HG02588 (cell line): ENCODE measurements at regions not wholly inside any gene's neighbourhood (a gene's known extent, or its start where the extent isn't known, plus 50 kb on each side); places are given as distances from the start of the nearest gene placed in this dataset.

Experiments used
- ATAC-seq: cut with Tn5 transposase; IDR thresholded peaks from one replicate; pipeline ENCODE4 v1.9.1; 2021; ENCODE audit warnings: mild to moderate bottlenecking, moderate library complexity; ENCODE audit not compliant: unreplicated experiment

DNA sequence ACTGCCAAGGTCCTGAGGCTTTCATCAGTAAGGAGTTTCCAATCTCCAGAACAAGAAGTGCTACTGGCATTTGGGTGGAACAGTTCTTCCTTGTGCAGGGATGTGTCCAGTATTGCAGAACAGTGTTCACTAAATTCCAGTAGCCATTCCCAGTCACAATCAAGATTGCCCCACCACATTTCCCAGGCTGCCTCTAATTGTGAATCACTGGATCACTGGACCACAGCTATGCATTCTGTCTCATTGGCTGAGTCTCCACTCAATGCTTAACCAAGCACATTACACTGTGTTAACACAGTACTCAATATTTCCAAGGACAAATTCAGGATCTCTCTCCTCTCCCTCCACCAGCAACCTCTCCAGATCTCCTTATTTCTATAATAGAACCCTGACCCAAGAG is 160.2 kb upstream of the CCDC150 start:
- ATAC-seq, result no peak

- ATAC-seq, result no peak
These were observed 158.7 kb upstream of the CCDC150 start for GRCh38 chr2:196480653-196481323.

- no peak for ATAC-seq
These were observed 158.2 kb upstream of the CCDC150 start for GRCh38 chr2:196481324-196481697.

GRCh38 chr2:196482119-196483065 is 157.1 kb upstream of the CCDC150 start:
- no peak for ATAC-seq

DNA sequence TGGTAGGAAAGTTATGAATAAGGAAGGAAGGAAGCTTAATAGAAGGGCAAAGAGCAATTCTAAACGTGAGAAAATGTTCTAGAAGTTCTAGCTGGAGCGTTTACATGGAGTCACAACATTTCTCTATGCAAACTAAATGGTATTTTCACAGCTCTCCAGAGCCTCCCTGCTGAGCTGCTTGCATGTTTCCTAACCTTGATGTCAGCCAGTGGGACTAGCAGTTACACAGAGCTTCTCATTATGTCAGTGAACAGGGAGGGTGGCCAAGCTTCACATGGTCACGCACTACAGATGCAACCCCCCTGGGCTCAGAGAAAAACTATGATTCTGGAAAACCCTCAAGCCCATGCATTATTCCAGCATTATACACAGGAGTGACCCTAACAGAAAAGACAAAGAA is 153.4 kb upstream of the CCDC150 start:
- ATAC-seq, result no peak

DNA sequence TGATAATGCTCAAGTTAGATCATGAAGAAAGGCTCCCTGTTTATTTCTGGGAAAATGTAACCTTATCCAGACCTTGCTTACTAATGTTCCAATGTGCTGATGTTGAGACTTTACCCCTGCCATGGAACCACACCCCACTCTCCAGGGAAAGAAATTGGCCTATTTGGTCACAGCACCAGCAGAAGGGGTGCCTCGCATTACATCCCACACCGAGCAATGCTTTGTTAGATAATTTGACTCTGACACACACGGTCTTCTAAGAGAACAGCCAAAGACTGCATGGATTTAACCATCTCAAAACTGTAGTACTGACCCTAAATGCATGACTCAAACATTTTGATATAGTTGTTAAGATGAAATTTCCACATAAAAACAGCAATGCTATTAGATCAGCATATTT is 152.1 kb upstream of the CCDC150 start:
- ATAC-seq, result no peak

DNA sequence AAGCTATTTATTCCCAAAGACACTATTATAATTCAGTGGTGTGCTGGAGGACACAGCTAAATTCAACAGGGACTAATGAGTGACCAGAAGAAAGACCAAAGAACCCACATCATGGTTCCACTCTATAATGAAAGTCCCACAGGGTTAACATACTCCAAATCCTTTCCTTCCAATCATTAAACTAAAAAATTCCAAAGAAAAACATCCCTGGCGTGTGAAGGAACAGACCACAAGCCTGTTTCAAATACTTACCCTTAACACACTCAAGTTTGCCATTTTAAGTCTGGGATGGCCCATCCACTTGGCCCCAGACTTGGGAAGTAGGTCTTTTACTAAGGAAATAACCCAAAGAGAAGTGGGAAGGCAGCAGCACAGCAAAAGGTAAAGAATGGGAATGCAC is 150.1 kb upstream of the CCDC150 start:
- ATAC-seq, result no peak

DNA sequence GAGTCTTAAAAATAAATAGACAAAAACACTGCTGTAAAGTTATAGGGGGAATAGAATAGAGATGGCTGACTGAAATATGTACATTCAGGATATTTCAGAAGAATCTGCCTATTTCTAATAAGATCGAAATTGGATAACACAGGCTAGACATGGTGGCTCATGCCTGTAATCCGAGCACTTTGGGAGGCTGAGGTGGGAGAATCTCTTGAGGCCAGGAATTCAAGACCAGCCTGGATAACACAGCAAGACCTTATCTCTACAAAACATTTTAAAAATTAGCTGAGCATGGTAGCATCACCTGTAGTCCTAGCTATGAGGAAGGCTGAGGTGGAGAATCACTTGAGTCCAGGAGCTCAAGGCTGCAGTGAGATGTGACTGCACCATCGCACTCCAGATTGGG is 146.6 kb upstream of the CCDC150 start:
- no peak for ATAC-seq

DNA sequence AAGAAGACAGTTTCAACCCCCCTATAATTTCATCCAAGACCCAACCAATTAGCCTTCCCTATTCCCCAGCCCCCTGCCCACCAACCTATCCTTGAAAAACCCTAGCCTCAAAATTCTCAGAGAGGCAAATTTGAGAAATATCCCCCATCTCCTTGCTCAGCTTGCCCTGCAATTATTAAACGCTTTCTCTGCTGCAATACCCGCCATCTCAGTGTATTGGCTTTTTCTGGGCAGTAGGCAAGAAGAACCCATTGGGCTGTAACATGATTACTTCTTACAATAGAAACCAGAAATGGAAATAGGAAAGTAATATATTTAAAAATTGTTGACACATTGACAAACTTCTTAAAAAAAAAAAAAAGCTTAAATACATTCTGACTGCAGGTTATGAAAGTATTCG is 140.6 kb upstream of the CCDC150 start:
- ATAC-seq, result no peak

GRCh38 chr2:196499686-196500085 is 139.8 kb upstream of the CCDC150 start:
- ATAC-seq, result no peak

DNA sequence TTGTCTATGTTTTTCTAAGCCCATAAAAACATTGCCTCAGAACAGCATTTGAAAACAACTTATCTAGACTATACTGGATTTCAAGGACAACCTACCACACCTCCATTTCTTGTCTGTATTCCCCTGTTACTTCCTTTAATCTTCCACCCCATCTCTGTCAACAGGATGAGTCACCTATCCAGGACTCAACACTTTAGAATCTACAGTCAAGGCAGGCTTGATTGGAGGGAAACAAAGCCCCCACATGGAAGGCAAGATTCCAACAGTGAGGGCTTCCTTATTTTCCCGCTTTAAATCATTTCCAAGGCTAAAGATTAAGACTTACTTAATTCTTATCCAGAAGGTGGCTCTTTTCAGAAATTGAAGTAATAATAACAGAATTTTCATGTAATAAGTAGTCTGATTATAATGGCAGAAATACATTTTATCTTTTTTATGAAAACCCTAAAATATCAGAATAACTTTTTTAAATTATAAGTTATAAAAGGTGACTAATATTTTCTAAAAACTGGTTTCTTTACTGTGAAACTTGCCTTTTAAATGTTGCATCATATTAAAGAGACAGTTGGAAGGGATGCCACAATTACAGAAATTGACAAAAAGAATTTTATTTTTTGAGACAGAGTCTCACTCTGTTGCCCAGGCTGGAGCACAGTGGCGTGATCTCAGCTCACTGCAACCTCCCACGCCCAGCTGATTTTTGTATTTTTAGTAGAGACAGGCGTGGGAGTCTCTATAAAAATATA is 138.7 kb upstream of the CCDC150 start:
- no peak for ATAC-seq

DNA sequence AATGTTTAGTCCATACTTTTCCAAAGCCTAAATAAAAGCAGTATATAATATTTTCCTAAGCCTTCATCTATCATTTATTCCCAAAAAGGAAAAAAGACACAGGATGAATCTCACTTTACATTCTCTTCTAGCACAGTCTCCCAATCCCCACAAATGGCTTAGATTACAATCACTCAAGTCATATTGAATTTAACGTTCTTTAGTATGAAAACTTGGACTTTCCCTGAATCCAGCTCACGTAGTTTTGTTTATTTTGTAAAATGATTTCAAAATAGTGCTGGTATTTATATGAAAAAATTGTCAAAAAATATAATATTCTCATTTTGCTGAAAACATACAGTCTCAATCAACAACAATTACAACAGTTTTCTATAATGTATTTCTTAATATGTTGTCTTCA is 137.7 kb upstream of the CCDC150 start:
- ATAC-seq, result no peak

DNA sequence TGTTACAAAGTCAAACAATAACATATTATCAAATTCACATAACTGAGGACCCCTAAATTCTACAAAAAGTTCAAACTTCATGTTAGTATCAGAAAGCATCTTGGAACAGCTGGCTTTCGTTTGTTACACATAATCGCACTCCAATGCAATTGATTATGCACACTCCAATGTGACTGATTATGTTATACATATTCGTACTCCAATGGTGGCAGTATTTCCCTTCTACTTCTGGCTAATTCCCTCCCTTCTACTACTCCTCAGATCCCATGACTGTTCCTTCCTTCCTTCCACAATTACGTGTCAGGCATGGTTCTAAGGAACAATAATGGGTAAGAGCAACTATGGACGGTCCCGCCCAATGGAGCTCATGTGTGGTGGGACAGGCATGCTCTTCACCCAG is 137.1 kb upstream of the CCDC150 start:
- no peak for ATAC-seq

DNA sequence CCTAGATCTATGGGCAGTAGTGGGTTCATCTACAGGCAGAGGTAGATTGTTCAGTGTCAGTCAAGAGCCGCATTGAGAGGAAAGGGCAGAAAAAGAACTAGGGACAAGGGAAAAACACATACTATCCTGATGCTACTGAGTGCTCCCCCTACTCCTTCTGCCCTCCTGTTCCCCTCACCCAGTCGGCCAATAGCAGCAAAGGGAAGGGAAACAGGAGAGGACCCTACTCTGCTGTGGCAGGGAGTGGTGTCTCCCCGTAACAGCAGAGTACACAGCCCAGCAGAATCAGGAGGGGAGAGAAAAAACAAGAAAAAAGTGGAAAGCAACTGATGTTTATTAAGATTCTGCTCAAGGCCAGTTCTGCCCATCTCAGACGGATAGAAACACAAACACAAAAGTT is 136.1 kb upstream of the CCDC150 start:
- ATAC-seq, result no peak

GRCh38 chr2:196504788-196505187 is 134.7 kb upstream of the CCDC150 start:
- no peak for ATAC-seq

- no peak for ATAC-seq
These were observed 129.3 kb upstream of the CCDC150 start for GRCh38 chr2:196510246-196510645.

- ATAC-seq, result no peak
These were observed 128.0 kb upstream of the CCDC150 start for GRCh38 chr2:196511258-196512168.

GRCh38 chr2:196513796-196514526 is 125.6 kb upstream of the CCDC150 start:
- ATAC-seq, result no peak

DNA sequence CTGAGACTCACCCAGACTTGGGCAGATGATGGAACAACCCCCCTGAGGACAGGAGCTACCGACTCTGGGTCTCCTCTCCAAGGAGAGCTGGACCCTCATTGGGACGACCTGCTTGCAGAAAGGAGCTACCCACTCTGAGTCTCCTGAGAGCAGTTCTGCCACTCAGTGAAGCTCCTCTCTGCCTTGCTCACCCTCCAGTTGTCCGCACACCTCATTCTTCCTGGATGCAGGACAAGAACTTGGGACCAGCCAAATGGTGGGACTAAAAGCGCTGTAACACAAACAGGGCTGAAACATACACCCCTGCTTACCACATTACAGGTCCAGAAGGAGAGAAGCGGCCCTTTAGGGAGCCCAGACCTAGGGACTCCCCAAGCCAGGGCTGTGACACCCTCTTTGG is 124.9 kb upstream of the CCDC150 start:
- ATAC-seq, result no peak

DNA sequence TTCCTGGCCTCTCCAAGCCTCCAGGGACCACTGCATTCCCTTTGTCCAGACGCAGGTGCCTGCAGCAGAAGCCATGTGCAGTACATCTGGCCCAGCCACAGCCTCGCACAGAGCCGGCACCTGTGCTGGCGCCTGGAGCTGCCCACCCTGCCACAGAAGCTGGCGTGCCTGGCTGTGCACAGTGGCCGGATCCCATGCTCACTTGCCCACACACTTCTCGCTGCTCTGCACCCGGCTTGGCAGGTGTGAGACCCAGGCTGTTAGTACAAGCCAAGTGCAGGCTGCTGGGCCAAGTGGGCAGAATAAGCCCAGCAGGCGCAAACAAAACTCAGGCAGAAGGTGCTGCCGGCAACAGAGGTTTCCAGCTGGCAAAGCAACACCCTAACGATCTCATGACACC is 124.5 kb upstream of the CCDC150 start:
- ATAC-seq, result no peak
